HG02623 (cell line): ENCODE measurements at regions not wholly inside any gene's neighbourhood (a gene's known extent, or its start where the extent isn't known, plus 50 kb on each side); places are given as distances from the start of the nearest gene placed in this dataset.
"Not testable (repeated sequence)": the region's sequence is repeated elsewhere in the genome, so short reads cannot be mapped to it uniquely, and the experiment has no call there.

Experiments
- ATAC-seq: cut with Tn5 transposase; IDR thresholded peaks from one replicate; pipeline ENCODE4 v1.9.1; 2021; ENCODE audit warnings: moderate library complexity; ENCODE audit not compliant: unreplicated experiment

DNA sequence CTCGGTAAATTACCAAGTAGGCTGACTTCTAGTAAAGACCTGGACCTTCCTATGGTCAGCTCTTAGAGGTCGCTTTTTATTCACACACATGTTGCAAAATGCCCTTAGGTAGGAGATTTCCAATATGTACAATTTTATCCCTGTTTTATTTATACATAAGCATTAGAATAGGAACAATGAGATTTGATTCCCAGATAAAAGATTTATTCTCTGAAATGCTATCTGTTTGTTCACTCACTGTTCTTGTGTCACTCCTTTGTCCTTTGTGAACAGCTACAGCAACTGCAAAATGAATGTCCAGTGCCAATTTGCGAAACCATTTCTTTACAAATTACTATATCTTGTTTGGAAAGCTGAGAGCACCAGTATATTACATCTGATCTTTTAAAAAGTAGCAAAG, 991.5 kb upstream of the TYRP1 start:
- ATAC-seq, result no peak

DNA sequence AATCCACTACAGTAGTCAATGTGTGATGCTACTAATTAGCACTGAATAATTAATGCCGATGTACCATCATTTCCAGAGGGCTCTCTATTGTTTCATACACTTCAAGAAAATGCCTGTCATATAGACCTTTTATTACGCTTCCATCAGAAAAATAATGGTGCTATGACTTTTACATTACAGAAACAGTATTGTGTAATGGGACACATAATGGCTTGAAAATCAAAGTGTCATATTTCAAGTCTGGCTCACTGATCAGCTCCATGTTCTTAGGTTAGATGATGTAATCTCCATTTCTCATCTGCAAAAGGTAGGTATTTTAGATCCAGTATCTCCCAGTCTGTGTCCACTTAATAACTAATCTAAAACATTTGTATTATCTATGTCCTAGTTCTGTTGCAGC, 990.6 kb upstream of the TYRP1 start:
- ATAC-seq, result no peak

DNA sequence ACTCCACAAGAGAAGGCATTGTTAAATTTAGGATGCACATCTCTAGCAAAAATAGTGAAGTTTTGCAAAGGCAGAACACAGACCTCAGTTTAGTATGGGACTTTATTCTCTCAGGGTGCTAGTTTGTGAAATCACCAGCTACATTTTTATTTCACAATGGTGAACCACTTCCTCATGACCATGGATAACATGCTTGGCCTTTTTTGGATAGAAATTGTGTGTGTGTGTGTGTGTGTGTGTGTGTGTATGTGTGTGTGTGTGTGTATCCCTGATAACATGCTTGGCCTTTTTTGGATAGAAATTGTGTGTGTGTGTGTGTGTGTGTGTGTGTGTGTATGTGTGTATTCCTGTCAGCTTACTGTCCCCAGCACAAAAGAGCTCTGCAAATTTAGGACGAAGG, 989.0 kb upstream of the TYRP1 start:
- not testable (repeated sequence) for ATAC-seq

DNA sequence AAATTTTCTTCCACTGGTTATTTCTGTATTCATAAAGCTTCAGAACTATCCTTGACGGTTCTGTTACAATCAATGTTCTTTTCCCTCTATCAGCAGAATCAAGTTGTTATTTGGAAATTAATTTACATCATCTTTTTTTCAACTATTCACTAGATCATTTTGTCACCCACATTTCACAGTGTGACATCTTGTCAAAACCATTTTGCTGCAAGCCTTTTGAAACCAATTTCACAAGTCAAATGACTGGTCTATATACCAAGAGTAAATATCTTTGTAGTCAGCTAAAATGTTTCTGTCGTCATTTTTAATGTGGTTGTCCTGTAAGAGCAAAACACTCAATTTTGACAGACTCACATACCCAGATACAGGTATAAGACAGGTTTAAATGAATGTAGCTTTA, 984.3 kb upstream of the TYRP1 start:
- no peak for ATAC-seq

DNA sequence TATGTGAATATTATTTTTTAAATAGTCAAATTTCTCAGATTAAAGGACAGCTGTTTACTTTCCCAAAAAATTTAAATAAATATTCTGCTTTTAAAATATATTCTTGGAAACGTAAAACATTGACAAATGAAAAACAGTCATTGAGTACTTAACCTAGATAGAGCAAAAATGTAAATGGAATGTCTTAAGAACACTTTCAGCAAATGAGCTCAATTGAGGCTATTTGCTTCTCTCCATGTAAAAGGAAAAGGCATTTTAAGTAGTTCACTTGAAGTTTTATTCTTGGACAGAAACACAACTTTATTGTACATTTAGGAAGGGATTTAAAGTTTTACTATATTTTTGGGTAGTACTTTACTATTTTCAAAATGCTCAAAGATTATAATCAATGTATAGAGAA, 983.6 kb upstream of the TYRP1 start:
- ATAC-seq, result no peak

DNA sequence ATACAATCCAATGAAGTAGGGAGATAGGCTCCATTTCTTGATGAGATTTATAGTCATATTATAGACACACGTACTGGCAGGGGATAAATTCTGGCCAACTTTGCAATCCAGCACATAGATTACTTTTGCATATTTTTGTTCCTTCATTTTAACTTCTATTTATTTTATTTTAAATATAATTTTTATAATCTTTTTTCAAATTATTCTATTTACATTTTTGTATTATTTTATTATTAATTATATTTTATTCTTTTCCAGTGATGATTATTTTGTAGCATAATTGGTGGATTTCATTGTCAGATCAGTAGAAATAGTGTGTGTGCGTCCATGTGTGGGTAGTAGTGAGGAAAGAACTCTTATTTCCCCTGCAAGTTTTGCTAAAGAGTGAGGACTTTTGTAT, 980.1 kb upstream of the TYRP1 start:
- ATAC-seq, result no peak

DNA sequence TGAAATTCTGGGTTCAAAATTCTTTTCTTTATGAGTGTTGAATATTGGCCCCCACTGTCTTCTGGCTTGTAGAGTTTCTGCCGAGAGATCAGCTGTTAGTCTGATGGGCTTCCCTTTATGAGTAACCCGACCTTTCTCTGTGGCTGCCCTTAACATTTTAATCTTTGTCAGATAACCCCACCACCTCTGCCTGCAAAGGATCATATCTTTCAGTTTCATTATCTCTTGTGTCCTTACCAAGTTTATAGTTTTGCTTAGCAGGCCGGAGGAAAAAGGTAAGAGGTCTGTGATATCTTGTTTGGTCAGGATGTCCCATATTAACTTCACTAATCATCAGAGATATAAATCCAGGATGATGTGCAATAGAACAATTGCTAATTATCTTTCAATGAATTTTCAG, 970.2 kb upstream of the TYRP1 start:
- no peak for ATAC-seq

DNA sequence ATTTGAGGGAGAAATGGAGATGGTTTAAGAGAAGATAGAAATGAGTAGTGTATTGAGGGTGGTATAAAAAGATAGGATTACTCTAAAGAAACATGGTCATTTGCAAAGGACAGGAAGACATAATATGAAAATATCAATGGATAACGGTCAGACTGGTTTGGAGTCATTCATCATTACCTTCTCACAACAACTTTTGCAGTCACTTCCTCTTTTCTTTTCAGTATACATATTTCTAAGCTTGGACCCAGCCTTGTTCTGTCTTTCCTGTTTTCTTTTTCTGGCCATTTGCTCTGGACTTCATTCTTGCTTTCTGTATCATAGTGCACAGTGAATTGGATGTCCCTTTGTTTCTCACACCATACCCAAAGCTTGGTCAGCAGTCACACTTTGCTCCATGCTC, 966.5 kb upstream of the TYRP1 start:
- ATAC-seq, result no peak

DNA sequence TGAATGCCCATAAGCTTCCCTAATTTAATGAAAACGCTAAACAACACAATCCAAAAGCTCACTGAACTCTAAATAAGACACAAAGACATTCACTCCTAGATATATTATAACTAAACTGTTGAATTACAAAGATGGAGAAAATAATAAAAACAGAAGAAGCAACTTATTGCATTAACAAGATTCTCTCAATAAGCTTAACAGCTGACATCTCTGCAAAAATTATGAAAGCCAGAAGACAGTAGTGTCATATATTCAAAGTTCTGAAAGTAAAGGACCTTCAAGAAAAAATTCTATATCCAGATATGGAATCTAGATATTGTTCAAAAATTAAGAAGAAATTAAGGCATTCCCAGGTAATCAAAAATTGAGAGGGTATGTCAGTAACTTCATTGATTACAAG, 957.8 kb upstream of the TYRP1 start:
- ATAC-seq, result no peak

DNA sequence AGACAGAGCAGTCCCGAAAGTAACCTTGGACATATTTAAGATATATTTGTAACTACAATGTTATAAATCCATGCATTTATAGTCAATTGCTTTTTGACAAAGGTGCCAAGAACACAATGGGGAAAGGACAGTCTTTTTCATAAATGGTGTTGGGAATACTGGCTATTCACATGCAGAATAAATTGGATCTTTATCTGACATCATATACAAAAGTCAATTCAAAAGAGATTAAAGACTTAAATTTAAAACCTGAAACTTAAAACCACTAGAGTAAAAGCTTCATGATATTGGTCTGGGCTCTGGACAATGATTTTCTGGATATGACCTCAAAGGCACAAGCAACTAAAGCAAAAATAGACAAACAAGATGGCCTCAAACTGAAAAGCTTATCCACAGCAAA, 950.7 kb upstream of the TYRP1 start:
- ATAC-seq, result no peak

DNA sequence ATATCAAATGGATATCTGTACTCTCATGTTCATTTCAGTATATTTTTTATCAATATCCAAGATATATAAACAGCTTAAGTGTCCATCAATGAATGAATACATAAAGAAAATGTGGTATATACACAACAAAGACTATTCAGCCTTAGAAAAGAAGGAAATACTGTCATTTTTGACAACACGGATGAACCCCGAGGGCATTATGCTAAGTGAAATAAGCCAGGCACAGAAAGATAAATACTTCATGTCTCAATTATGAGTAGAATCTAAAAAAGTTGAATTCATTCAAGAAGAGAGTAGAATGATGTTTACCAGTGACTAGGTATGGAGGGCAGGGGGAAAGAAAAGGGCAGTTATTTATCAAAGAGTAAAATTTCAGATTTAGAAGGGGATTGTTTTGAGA, 949.8 kb upstream of the TYRP1 start:
- ATAC-seq, result no peak

DNA sequence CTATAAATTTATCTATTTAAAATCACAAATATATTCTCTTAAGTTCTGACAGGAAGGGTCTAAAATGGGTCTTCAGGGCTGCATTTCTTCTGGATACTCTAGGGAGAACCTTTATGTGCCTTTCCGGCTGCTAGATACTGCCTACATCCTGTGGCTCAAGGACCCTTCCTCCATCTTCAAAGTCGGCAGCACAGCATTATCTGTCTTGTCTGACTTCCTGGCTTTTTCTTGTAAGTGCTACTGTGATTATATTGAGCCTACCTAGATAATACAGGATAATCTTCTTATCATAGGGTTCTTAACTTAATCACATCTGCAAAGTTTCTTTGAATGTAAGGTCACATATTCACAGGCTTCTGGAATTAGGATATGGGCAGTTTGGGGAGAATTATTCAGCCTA, 943.8 kb upstream of the TYRP1 start:
- no peak for ATAC-seq

DNA sequence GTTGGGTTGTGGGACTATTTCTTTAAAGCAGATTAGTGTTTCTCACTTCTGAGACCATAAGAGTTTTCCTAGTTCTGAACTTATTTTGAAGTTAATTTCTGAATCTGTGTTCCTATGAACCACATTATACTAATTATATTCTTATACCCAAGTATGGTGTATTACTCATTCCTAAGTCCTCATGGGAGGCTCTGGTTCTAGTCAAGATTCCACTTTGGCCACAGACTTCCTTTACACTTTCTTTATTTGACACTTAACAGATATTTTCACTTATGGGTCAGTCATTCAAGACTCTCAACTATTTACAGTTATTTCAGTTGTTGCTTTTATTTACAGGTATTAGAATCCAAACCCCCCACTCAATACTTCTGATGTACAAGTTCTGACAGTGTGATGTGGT, 937.2 kb upstream of the TYRP1 start:
- no peak for ATAC-seq

DNA sequence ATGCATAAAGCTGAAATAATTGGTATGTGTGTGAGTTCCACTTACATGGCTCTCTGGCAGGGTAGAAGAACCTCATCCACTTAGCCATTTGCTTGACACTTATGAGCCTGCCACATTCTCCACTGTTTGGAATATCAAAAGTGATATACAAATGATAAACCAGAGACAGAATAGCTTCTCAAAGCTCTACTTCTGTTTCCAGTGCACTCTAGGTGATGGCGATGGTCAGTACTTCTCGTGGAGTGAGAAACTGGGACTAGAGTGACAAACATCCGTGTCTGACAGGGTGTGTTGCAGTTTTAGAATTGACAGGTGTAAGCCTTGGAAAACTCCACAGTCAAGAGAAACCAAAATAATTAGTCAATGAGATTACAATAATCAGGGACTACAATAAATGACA, 935.8 kb upstream of the TYRP1 start:
- no peak for ATAC-seq

DNA sequence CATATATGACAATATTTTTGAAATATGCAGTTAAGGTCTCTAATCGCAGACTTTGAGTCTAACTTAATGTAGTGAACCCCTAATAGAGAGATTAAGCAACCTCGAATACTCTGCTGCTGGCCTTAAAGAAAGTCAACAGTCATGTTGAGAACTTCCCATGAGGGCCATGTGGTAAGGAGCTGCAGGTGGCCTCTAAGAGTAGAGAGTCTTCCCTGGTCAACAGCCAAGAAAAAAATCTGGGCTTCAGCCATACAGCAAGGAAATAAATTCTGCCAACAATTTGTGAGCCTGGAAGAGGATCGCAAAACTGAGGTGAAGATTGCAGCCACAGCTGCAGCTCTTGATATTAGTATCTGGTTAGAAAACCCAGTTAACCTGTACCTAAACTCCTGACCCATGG, 935.2 kb upstream of the TYRP1 start:
- ATAC-seq, result no peak

DNA sequence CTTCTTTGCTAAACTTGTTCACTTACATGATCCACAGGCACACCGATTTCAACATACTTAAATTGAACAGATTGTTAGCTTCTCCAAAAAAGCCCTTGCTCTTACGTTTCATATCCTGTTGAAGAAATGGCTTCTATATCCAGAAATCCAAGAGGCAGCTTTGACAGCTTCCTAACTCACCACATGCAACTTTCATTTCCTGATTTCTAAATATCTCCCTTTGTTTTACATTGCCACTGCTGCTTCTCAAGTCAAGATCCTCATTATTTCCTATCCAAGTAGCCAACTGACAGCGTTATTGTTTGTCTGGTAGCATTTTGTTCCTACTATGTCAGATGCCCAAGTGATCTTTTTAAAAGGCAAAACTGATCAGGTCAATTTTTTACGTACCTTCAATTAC, 913.2 kb upstream of the TYRP1 start:
- no peak for ATAC-seq

DNA sequence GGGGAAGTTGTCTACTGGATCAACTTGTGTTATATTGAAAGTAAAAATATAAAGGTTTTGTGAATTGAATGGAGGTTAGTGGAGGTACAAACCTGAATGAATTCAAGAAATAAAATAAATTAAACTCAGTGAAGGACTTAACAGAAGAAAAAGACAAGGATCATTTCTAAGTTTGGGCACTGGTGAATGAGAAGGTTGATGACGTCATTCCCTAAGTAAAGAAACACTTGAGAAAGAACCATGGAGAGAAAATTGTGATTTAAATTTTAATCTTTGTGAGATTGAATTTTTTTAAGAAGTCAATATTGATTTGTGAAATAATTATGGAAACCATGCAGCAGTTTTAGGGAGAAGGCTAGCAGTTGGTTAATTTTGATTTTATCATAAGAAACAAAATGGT, 900.3 kb upstream of the TYRP1 start:
- no peak for ATAC-seq

DNA sequence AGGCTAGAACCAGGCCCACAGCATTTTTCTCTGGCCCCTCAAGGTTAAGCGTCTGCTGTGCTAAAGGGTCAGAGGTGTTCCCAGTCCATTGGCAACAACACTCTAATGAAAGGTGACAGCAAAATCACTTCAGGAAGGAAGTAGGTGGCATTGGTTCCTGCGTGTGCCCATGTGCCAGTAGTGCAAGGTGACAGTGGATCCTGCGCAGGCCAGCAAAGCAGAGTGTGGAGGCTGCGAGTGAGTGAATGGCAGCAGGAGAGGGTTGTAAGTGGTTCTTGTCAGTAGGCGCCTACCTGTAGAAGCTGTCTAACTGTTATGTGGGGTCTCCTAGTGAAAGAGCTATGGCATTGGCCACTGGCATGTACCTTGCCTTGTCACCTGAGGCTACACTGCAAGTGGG, 898.2 kb upstream of the TYRP1 start:
- ATAC-seq, result no peak

DNA sequence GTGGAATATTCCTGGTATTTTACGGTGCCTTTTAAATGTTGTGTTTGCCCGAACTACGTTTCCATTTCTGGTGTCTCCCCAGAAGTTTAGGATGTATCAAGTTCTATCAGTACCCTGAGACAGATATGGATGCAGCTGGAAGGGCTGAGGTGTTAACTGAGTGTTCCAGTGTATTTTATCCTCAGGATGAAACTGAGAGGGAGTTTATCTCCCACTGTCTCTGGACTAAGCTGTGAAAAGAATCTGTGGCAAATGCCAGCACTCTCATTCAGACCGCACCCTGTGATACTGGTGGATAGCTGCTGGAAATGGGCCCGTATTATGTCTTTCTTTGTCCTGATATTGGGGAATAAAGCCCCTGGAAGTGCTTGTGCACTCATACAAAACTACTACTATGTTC, 887.2 kb upstream of the TYRP1 start:
- ATAC-seq, result no peak

DNA sequence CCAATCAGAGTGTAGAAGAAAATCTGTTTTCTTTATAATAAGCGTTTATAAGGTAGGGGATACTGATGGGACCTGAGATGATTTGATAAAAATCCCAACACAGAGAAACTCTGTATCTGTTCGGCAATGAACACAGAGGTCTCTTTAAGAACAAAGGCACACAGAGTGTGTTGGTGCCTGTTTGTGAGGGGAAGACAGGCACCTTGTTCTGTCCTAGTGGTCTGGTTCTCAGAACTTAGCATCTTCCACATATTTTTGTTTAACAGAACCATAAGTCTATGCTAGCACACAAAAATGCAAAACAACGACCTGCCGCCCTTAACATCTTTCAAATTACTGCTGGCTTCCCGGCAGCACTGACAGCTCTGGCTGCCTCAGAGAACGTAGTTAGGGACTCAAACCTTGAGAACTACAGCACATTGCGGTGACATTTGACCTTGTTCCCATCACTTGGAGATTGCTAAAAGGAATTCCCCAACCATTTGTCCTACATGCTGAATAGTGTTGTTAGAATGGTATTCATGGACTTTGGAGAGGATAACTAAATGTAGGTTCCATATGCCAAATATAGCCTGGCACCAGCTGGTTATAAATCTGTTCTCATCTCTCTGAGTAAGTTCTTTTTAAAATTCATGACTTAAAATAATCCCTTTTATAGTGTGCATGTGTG, 871.7 kb upstream of the TYRP1 start:
- no peak for ATAC-seq

DNA sequence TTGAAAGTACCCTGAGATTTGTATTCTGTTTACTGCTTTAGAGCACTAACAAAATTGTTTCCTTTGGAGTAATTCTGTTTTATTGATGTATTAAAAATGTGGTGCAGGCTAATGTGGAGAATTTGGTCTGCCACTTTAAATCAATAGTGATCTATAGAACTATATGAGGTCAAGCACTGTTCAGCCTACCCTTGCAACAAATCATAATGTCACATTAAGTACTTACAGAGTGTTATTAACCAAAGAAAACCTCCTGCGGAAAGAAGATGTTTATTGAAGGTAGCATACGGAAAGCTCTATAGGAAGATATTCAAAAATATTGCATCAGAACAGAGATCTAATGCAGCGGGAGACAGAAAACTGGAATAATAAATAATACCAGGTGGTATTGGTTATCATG, 865.0 kb upstream of the TYRP1 start:
- no peak for ATAC-seq

DNA sequence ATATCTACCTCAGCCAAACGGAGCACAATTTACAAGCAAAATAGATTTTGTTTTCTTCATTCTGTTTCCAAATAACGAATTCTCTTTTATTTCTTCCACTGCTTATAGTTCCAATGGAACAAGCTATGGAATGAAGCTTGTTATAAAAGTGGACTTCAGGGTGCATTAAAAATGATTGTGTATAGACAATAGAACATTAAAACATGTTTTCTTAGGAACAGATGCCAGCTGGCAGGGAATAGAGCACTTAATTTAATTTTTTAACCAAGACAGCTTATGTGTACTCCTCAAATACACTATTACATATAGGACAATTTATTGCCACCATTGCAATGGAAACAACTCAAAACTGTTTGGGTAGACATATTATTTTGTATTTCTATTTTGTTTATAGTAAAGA, 860.1 kb upstream of the TYRP1 start:
- ATAC-seq, result no peak

DNA sequence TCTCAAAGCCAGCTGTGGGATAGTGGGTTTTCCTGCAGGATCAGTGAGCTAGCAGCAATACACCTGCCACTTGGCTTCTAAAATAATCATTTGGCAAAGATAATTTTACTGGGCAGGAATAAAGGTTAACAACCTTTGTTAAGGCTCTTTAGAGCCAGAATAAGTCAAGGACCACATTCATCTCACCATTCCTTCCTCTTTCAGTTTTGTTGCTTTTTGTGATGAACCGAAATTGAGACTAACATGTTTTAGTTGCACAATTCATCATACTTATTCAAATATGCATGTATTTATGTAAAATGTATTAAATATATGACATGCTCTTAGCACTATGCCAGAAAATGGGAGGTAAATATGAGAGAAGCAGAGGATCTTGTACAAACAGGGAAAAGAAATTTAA, 824.4 kb upstream of the TYRP1 start:
- no peak for ATAC-seq

DNA sequence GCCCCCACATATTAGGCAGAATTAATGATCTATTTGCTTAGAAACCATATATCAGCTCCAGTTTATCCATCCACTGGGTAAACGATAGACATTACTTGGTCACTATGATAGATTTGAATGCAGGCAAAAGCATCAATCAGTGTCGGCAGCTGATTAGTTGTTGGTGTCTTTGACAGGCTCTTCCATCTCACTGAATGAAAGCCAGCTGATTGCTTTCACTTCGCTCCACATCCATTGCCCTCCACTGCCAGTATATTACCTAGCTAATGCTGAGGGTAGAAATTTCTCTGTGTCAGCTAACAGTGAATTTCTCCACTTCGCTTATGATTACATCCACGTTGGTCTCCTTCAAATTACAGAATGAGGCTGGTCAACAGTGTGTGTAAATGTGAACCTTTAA, 821.3 kb upstream of the TYRP1 start:
- no peak for ATAC-seq
